Neuronal stem cell (in vitro differentiated cells): ENCODE measurements at regions not wholly inside any gene's neighbourhood (a gene's known extent, or its start where the extent isn't known, plus 50 kb on each side); places are given as distances from the start of the nearest gene placed in this dataset.

ENCODE experiments used
- DNase-seq: peaks from one replicate; pipeline ENCODE4 v3.0.0-alpha.2; 2013; ENCODE audit warnings: low spot score
- H2AFZ ChIP-seq: one replicate; pipeline ENCODE4 v1.6.1; 2013; ENCODE audit warnings: mild to moderate bottlenecking, low read length, inconsistent platforms
- H2AK5ac ChIP-seq: 2 replicates; pipeline ENCODE4 v1.6.1; 2013; ENCODE audit warnings: low read depth, mild to moderate bottlenecking, inconsistent platforms, low read length, moderate library complexity, mixed read lengths
- H2BK120ac ChIP-seq: 2 replicates; pipeline ENCODE4 v1.6.1; 2013; ENCODE audit warnings: low read depth, mild to moderate bottlenecking, inconsistent platforms, low read length, moderate library complexity, mixed read lengths
- H2BK12ac ChIP-seq: one replicate; pipeline ENCODE4 v1.6.1; 2013; ENCODE audit warnings: low read length, inconsistent platforms
- H2BK15ac ChIP-seq: 2 replicates; pipeline ENCODE4 v1.6.1; 2013; ENCODE audit warnings: mild to moderate bottlenecking, low read length, inconsistent platforms, mixed read lengths
- H2BK5ac ChIP-seq: one replicate; pipeline ENCODE4 v1.6.1; 2013; ENCODE audit warnings: inconsistent platforms, mild to moderate bottlenecking, low read length, moderate library complexity
- H3K14ac ChIP-seq: one replicate; pipeline ENCODE4 v1.6.1; 2013; ENCODE audit warnings: low read length, inconsistent platforms
- H3K18ac ChIP-seq: 2 replicates; pipeline ENCODE4 v1.6.1; 2013; ENCODE audit warnings: low read length, inconsistent platforms
- H3K23ac ChIP-seq: 2 replicates; pipeline ENCODE4 v1.6.1; 2013; ENCODE audit warnings: low read depth, mild to moderate bottlenecking, mixed read lengths, low read length, inconsistent platforms; ENCODE audit not compliant: poor library complexity
- H3K27ac ChIP-seq: replicated peaks from 3 replicates; pipeline ENCODE4 v1.5.1; 2013; ENCODE audit warnings: low read length, inconsistent platforms
- H3K27me3 ChIP-seq, 3 experiments: 2 replicates each; pipeline ENCODE4 v1.6.1; 2013; ENCODE audit warnings: low read length in 3 of 3, mild to moderate bottlenecking in 2 of 3, inconsistent platforms in 1 of 3, low read depth in 1 of 3, mixed read lengths in 1 of 3, moderate library complexity in 1 of 3; ENCODE audit not compliant: control insufficient read depth in 3 of 3, insufficient read depth in 3 of 3
- H3K36me3 ChIP-seq, 2 donors: replicated peaks in 1 of 2; 2 replicates each; pipeline ENCODE4 v1.6.1; 2013; ENCODE audit warnings: low read length in 2 of 2; ENCODE audit not compliant: control insufficient read depth in 2 of 2, insufficient read depth in 2 of 2
- H3K4ac ChIP-seq: 2 replicates; pipeline ENCODE4 v1.6.1; 2013; ENCODE audit warnings: inconsistent platforms, mild to moderate bottlenecking, low read length, moderate library complexity
- H3K4me1 ChIP-seq, 2 donors: 1 replicate in 1 of 2; 2 replicates in 1 of 2; pipeline ENCODE4 v1.6.1; 2013; ENCODE audit warnings: low read length in 2 of 2, low read depth in 1 of 2; ENCODE audit not compliant: control insufficient read depth in 2 of 2, insufficient read depth in 1 of 2
- H3K4me2 ChIP-seq: one replicate; pipeline ENCODE4 v1.6.1; 2013; ENCODE audit warnings: mild to moderate bottlenecking, low read length, inconsistent platforms; ENCODE audit not compliant: insufficient read depth, poor library complexity, severe bottlenecking
- H3K4me3 ChIP-seq, 2 donors: 2 replicates each; pipeline ENCODE4 v1.5.1; 2013; ENCODE audit warnings: low read length in 2 of 2, mild to moderate bottlenecking in 2 of 2, inconsistent platforms in 1 of 2, moderate library complexity in 1 of 2
- H3K79me1 ChIP-seq: one replicate; pipeline ENCODE4 v1.6.1; 2013; ENCODE audit warnings: low read depth, mild to moderate bottlenecking, inconsistent platforms, low read length, moderate library complexity
- H3K9ac ChIP-seq: one replicate; pipeline ENCODE4 v1.6.1; 2013; ENCODE audit warnings: mild to moderate bottlenecking, low read depth, low read length, inconsistent platforms; ENCODE audit not compliant: poor library complexity
- H3K9me3 ChIP-seq, 2 donors: replicated peaks in 1 of 2; 2 replicates each; pipeline versions ENCODE3 to v1.6.1; 2013; ENCODE audit warnings: low read length in 2 of 2, mild to moderate bottlenecking in 2 of 2, inconsistent platforms in 1 of 2, low read depth in 1 of 2, mixed read lengths in 1 of 2, moderate library complexity in 1 of 2; ENCODE audit not compliant: control insufficient read depth in 2 of 2, insufficient read depth in 1 of 2
- H4K8ac ChIP-seq: one replicate; pipeline ENCODE4 v1.6.1; 2013; ENCODE audit warnings: low read depth, mild to moderate bottlenecking, inconsistent platforms, low read length, moderate library complexity
- H4K91ac ChIP-seq: one replicate; pipeline ENCODE4 v1.6.1; 2013; ENCODE audit warnings: low read length, low read depth, mild to moderate bottlenecking, inconsistent platforms; ENCODE audit not compliant: poor library complexity
- WGBS, 2 donors: extraction: QIAGEN DNeasy Blood & Tissue Kit; methylation state at CpG; one replicate each; pipeline ENCODE4 v1.1.7; 2013; ENCODE audit warnings: missing lambda C conversion rate in 2 of 2, mixed read lengths in 1 of 2; ENCODE audit not compliant: insufficient read length in 2 of 2, insufficient replicate concordance in 1 of 2; ENCODE audit errors: extremely low coverage in 2 of 2; 5-methylcytosine and 5-hydroxymethylcytosine counted together

DNA sequence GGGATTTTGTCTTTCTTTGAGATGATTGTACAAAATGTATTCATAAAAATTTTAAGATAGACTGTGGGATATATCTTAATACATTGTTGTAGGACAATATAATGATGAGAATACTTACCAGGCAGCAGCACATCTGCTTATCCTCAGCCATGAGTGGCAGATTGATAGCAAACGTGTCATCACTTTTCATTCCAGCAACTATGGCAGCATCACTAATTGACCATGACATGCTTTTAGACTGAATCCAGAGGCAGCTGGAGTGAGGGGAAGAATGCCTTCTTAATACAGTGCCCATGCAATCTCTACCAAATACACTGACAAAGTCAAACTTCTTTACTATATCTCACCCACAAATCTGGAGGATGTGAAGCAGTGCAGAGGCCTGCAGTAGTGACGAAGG lies 755.2 kb upstream of the RAG2 start:
- Histone ChIP-seq H3K4me3 (no peak overlapping the region), H2BK15ac (no peak overlapping the region), H3K36me3 (no peaks in the 10 kb centered on the region), H3K9me3 (peaks cover 0 to 3% of the 10 kb centered on the region in 2 donors), H3K14ac (no peak overlapping the region), H2AK5ac (no peak overlapping the region), H4K8ac (no peak overlapping the region), H3K9ac (no peak overlapping the region), H3K4ac (no peak overlapping the region), H2BK5ac (no peak overlapping the region), H3K23ac (no peak overlapping the region), H2BK120ac (no peak overlapping the region), H3K27me3 (no peaks in the 10 kb centered on the region), H2BK12ac (no peak overlapping the region), H3K18ac (no peak overlapping the region), H4K91ac (no peak overlapping the region), H3K4me1 (no peaks in the 10 kb centered on the region), H3K79me1 (no peaks in the 10 kb centered on the region), H3K27ac (no peak overlapping the region), H3K4me2 (no peak overlapping the region), H2AFZ (no peak overlapping the region)
- WGBS, 2 donors, result no CpG with 5 or more reads among the region's 2 CpGs
- DNase-seq, result no peak

DNA sequence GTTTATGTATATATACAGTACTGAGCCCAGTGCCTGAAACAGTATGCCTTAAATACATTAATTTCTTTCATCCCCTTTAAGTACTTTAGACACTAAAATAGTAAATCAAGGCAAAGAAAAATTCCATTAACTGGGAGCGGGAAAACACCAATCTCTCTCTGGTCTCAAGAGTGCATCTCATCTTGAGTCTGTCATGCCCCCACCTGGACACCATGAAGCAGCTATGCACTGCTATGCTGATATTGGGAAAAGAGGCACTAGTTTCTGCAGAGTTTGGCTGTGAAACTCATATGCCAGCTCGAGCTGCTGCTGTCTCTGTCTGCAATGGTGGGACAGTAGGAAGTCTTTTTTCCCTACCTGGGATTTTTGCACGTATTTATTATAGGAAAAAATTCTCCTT lies 754.4 kb upstream of the RAG2 start:
- H3K27me3 ChIP-seq, result no peaks in the 10 kb centered on the region
- no peak overlapping the region for H3K9ac ChIP-seq
- H4K91ac ChIP-seq, result no peak overlapping the region
- no peaks in the 10 kb centered on the region for H3K36me3 ChIP-seq
- no peaks in the 10 kb centered on the region for H3K79me1 ChIP-seq
- no peak overlapping the region for H2BK120ac ChIP-seq
- H2AK5ac ChIP-seq, result no peak overlapping the region
- H3K4me2 ChIP-seq, result no peak overlapping the region
- H3K14ac ChIP-seq, result no peak overlapping the region
- H2AFZ ChIP-seq, result no peak overlapping the region
- H3K4me1 ChIP-seq, result no peaks in the 10 kb centered on the region
- peaks cover 0 to 3% of the 10 kb centered on the region in 2 donors for H3K9me3 ChIP-seq
- H3K27ac ChIP-seq, result no peak overlapping the region
- H3K4me3 ChIP-seq, result no peak overlapping the region
- no peak overlapping the region for H3K23ac ChIP-seq
- no peak overlapping the region for H2BK5ac ChIP-seq
- H3K18ac ChIP-seq, result no peak overlapping the region
- DNase-seq, result no peak
- no peak overlapping the region for H3K4ac ChIP-seq
- no peak overlapping the region for H4K8ac ChIP-seq
- H2BK12ac ChIP-seq, result no peak overlapping the region
- H2BK15ac ChIP-seq, result no peak overlapping the region
- WGBS, 2 donors, result no CpG with 5 or more reads among the region's 3 CpGs

DNA sequence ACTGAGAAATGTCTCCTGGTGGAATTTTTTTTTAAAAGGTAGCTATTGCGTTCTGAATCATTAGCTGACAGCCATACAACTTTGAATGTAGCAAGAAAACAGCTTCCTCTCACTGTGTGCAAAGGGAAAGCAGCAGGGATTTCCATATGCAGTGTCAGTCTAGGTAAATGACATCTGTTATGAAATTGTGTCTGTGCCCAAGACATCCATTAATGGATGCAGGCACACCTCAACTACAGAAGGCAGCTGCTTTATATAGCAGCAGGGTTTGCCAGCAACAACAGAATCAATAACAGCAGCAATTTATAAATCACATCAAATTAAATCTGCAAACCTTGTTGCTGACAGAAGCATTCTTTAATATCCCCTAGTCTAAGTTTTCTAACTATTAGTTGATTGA lies 745.3 kb upstream of the RAG2 start:
- DNase-seq, result no peak
- no peak overlapping the region for H2AFZ ChIP-seq
- H3K14ac ChIP-seq, result no peak overlapping the region
- H3K4ac ChIP-seq, result no peak overlapping the region
- no peak overlapping the region for H3K9ac ChIP-seq
- no peaks in the 10 kb centered on the region for H3K27me3 ChIP-seq
- no peaks in the 10 kb centered on the region for H3K79me1 ChIP-seq
- H3K27ac ChIP-seq, result no peak overlapping the region
- no peak overlapping the region for H2BK15ac ChIP-seq
- H3K4me1 ChIP-seq, result no peaks in the 10 kb centered on the region
- no peak overlapping the region for H3K18ac ChIP-seq
- no peak overlapping the region for H2BK12ac ChIP-seq
- H3K9me3 ChIP-seq, result no peaks in the 10 kb centered on the region
- H4K8ac ChIP-seq, result no peak overlapping the region
- H4K91ac ChIP-seq, result no peak overlapping the region
- H3K36me3 ChIP-seq, result no peaks in the 10 kb centered on the region
- no peak overlapping the region for H3K4me2 ChIP-seq
- no CpG with 5 or more reads among the region's 1 CpG for WGBS, 2 donors
- no peak overlapping the region for H3K4me3 ChIP-seq
- no peak overlapping the region for H2BK120ac ChIP-seq
- H3K23ac ChIP-seq, result no peak overlapping the region
- H2AK5ac ChIP-seq, result no peak overlapping the region
- H2BK5ac ChIP-seq, result no peak overlapping the region

DNA sequence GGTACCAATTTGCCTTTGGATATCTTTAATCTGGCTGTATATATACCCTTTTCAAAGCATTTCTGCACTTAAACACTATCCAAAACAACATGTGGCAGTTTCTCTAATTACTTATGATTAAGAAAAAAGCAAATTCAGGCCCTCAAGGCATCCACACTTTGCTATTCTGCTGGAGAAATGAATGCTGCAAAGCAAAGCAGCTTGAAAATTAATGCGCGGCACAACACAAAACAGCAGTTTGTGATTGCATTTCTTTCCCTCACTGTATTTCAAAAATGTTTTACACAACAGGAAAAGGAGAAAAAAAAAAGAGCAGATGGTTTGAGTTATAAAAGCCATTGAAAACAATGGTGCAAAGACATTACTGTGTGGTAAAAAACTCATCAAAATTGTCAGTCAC lies 738.4 kb upstream of the RAG2 start:
- Histone ChIP-seq H4K91ac (no peak overlapping the region), H3K36me3 (no peaks in the 10 kb centered on the region), H2BK12ac (no peak overlapping the region), H3K4me3 (no peak overlapping the region), H3K14ac (no peak overlapping the region), H2AK5ac (no peak overlapping the region), H2BK5ac (no peak overlapping the region), H2AFZ (no peak overlapping the region), H3K4me1 (no peaks in the 10 kb centered on the region), H3K27me3 (no peaks in the 10 kb centered on the region), H4K8ac (no peak overlapping the region), H3K4me2 (no peak overlapping the region), H3K27ac (no peak overlapping the region), H3K23ac (no peak overlapping the region), H2BK15ac (no peak overlapping the region), H3K18ac (no peak overlapping the region), H3K9me3 (no peaks in the 10 kb centered on the region), H3K9ac (no peak overlapping the region), H3K4ac (no peak overlapping the region), H2BK120ac (no peak overlapping the region), H3K79me1 (no peaks in the 10 kb centered on the region)
- WGBS, 2 donors, result no CpG with 5 or more reads among the region's 2 CpGs
- no peak for DNase-seq
